Activated CD4-positive, alpha-beta T cell treated with anti-CD3 and anti-CD28 coated beads, Interleukin-10, Interleukin-2, amounts not matched to agents 100 ng/mL and 50 ng/mL, durations not matched to agents 16 hours and 8 hours (primary cell): ENCODE measurements at regions not wholly inside any gene's neighbourhood (a gene's known extent, or its start where the extent isn't known, plus 50 kb on each side); places are given as distances from the start of the nearest gene placed in this dataset.
"Not testable (repeated sequence)": the region's sequence is repeated elsewhere in the genome, so short reads cannot be mapped to it uniquely, and the experiment has no call there.

ENCODE experiments used
- DNase-seq: peaks from one replicate; pipeline ENCODE4 v3.0.0-alpha.2; 2020

DNA sequence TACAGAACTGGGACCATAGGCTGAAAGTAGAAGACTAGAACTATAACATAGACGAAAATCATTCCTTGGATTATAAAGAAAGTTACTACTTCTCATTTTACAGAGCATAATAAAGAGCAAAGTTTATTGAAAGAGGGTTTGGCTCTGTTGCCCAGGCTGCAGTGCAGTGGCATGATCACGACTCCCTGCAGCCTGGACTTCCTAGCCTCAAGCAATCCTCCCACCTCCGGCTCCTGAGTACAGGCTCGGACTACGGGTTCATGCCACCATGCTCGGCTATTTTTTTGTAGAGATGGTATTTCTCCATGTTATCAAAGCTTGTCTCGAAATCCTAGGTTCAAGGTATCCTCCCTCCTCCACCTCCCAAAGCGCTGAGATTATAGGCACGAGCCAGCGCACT is 190.1 kb upstream of the FOXG1 start:
- no peak for DNase-seq

DNA sequence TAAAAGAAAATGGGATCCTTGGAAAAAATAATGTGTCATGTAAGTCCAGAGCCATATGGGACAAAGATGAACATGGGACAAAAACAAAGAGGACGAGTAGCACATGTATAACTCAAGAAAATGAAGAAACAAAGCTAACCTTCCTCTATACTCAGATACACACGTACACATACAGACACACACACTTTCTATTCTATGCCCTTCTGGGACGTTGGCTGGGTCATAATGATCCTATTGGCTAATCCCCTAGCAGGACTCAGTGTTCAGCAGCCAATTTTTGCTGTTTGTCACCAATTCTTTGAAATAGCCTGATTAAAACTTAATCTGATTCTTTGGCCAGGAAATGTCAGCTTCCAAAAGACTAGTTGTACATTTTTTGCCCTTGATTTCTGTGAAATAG is 189.4 kb upstream of the FOXG1 start:
- no peak for DNase-seq

DNA sequence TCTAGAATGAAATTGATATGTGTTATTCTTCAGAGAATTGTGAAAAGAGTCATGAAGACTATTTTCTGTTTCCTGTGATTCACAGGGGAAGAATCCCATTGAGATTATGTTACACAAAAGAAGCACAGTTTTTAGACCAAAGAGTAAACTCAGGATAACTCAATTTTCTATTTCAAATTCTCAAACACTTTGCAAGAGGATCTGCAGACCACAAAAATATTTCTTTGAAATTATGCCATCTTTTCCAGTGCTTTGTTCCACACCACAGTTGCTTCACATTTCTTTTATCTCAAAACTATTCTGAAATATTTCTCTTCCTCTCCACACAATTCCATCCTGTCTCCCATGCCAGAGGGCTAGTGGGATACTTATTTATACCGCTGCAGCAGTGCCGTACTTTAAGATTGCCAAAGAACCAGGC is 188.9 kb upstream of the FOXG1 start:
- DNase-seq = no peak

DNA sequence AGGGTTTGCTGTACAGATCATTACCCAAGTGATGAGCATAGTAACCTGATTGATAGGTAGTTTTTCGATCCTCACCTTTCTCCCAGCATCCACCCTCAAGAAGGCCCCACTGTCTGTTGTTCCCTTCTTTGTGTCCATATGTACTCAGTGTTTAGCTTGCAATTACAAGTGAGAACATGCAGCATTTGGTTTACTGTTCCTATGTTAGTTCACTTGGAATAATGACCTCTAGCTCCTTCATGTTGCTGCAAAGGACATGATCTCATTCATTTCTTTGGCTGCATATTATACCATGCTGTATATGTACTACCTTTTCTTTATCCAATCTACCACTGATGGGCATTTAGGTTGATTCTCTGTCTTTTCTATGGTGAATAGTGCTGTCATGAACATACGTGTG is 181.6 kb upstream of the FOXG1 start:
- no peak for DNase-seq

DNA sequence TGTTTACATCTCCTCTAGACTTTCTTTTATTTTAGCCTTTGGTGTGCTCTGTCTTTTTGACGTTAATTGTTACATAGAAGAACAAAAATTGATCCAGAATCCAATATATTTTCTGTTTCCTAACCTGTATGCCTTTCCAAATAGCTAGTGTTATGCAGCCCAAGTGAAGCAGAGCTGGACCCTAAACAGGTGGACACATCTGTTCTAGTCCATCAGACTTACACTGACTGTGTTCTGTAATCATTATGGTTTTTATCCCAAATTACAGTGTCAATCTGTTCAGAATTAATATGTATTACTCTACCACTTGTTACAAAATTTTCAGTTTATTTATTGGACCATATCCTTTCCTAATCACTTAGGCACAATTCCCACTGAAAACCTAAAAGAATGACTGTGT is 176.8 kb upstream of the FOXG1 start:
- DNase-seq = no peak

DNA sequence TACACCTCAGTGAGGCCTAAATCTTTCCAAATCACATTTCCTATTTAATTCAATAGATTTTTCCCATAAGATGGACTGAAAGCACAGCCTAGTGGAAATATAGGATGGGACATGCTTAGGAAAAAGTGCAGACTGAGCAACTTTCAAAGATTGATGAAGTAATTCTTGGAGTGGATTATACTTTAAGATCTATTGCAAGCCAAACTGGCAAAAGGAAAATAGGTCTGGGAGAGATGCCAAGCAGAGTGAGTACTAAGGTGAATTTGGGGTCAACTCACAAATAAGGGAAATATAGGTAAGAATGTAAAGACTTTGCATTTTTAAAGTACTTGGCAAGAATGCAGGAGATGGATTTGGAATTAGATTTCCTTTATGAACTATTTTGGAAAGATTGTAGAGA is 170.2 kb upstream of the FOXG1 start:
- DNase-seq = no peak

DNA sequence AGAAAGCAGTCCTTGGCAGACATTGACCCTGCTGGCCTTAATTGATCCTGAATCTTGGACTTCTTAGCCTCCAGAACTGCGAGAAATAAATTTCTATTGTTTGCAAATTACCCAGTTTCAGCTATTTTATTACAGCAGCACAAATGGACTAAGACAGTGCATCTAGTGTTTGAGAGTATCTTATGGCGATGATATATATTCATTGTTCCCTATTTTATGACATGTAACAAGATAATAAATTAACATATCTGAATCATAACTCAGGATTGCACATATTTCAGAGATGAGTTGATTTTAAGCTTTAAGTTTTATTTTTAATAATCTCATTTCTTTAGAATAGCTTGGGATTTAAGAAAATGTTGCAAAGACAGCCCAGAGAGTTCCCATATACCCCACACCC is 167.4 kb upstream of the FOXG1 start:
- DNase-seq = no peak

DNA sequence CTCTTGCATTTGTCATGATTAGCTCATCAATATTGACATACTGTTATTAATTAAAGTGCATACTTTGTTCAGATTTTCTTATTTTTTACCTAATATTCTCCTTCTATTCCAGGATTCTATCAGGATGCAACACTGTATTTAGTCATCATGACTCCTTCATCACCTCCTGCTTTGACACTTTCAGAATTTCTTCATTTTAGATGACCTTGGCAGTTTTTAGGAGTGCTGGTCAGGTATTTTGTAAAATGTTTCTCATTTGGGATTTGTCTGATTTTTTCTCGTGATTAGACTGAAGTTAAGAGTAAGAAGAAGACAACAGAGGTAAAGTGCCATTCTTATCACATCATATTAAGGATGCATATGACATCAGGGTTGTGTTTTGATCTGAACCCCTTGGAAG is 167.0 kb upstream of the FOXG1 start:
- DNase-seq = no peak

DNA sequence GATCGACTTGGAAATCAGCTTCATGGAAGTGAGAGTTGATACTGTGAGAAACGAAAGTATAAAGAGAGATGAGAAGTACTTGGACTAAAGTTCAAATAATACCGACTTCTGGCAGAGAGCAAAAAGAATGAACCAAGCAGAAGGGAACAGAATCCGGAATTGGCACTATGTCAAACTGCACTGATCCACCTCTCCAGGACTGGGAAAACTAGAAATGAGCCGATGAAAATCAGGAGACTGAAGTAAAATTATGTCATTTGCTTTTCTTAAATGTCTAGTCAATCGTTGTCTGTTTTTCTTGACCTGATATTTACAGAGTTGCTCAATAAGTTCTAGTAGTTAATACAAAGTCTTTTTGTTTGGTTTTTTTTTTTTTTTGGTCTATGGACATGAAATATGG is 163.0 kb upstream of the FOXG1 start:
- DNase-seq = no peak

DNA sequence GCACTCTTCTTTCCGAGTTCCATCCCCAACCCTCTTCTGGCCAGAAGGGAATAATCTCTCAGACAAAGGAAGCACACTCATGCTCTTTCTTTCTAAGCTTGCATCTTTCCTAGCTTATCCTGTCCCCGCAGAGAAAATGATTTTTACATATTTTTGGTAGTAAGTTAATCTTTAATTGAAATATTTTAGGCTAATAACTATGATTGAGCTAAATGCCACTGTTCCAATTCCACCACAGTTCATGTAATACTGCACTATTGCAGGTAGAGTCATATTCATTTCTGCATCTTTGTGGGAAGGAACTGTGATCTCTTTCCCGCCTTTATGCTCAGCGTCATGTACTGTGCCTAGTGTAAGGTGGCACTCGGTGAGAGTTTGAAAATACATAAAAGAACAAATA is 158.9 kb upstream of the FOXG1 start:
- no peak for DNase-seq

DNA sequence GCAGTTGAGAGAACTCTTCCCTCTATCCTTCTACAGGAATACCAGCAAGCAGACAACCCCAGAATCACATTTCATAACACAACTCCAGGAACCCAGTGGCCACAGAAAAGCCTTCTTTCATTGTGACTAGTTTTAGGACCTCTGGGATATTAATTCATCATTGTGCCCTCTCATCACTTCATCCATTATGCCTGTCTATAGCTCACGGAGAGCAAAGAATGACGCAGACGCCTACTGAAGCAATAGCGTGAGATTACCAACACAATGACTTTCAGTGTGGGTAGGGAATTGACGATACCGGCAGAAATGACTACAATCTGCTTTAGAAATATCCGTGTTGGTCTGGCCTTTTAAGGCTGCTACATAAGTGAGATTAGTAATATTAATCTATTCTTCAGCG is 158.1 kb upstream of the FOXG1 start:
- no peak for DNase-seq

DNA sequence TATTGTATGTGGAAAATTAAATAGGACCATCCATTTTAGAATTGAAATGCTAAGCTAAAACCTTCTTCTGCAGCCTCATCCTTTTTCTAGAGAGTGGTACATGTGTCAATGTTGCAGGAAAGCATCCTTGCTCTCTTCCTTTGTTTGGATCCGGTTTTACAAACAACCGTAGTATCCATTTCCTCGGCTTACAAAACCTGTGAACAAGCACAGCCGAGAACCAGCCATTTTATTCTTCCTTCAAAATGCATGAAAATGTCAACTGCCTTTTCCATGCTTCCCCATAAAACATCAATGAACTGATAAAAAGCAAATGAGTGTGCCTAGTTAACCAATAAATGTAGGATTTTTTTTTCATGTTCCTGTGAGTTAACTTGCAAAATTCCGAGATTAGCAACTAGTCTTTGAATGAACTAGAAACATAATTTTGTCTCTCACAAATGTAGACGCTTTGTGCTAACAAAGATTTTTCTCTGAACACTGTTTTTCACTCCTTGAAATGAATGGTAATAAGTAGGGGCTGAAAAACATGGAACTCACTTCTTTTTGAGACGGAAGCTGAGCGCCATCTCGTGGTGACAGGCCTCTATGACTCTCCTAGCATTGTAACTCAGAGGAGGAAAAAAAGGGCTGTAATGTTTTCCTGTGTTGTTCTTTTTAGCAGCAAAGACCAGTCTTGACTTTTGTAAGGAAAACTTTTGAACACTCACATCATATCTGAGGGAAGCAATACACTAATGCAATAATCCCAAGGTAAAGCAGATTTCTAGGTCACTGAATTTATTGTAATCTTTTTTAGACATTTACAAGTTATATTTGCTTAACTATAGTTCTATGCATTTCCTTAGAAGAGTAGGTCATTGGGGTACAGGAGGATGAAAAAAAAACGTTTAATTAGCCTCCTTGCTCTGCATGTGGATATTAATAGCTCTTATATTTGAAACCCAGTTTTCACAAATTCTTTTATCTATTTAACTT is 157.4 kb upstream of the FOXG1 start:
- DNase-seq = peak; percentile 38

DNA sequence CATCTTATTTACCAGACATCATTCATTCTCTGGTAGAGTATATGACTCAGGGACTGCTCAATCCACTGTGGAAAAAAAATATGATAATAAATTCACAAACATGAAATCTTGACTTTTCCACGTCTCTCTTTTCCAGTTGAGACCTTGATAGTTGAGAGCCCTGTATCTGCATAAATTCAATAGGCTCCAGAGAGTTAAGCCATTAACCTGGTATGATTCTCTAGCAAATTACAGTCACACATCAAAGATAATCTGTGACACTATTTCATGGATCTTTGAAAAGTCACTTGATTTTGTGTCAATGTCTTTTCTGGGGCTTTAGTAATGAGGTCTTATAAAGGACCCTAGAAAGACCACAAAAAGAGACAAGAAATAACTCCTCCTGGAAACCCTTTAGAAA is 154.2 kb upstream of the FOXG1 start:
- DNase-seq = no peak

DNA sequence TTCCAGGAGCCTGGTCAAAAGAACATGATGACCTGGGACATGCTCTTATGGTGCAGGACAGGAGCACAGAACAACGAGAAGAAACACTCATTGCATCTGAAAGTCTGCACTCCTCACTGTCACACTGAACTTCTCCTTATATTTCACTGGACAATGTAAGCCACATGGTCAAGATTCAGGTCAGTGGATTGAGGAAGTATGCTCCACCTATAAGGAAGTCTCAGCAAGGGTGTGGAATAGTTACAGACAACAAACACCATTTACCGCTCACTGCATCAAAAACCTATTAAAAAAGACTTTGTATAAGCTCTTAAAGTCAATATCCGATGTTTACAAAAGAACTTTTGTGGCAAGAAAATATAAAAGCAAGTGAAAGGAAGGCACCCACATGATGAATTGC is 153.1 kb upstream of the FOXG1 start:
- DNase-seq = no peak

DNA sequence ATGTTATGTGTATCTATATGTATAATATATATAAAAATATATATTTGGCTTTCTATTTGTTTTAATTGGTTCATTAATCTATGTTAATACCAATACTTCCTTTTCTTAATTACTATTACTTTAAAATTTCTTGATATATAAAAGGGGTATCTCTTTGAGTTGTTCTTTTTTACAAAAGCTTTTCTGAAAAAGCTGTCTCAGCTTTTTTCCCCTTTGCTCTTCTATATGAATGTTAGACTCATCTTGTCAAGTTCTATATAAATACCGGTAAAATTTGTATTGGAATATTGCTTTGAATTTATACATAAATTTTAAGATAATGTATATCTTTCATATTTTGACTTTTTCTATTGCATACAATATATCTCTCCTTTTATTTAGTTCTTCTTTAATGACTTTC is 139.8 kb upstream of the FOXG1 start:
- no peak for DNase-seq

DNA sequence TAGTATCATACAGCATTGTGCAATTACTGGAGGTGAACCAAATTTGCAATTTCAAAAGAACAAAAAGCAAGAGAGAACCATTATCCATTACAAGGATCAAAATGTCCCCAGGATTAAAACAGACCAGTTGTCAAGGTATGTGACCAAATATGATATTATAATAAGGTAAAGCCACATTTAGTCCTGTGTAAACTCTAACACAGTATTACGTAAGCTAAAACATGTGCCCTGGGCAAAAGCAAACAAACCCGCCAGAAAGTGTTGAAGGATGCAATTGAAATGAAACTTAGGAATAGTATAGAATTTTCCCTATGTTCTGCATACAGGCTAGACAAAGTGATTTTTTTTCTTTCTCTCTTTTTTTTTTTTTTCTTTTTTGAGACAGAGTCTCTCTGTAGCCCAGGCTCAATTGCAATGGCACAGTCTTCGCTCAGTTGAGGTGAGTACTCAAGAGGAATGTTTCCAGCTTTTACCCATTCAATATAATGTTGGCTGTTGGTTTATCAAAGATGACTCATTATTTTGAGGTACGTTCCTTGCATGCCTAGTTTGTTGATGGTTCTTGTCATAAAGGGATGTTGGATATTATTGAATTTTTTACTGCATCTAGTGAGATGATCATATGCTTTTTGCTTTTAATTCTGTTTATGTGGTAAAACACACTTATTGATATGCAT is 137.1 kb upstream of the FOXG1 start:
- DNase-seq = no peak

DNA sequence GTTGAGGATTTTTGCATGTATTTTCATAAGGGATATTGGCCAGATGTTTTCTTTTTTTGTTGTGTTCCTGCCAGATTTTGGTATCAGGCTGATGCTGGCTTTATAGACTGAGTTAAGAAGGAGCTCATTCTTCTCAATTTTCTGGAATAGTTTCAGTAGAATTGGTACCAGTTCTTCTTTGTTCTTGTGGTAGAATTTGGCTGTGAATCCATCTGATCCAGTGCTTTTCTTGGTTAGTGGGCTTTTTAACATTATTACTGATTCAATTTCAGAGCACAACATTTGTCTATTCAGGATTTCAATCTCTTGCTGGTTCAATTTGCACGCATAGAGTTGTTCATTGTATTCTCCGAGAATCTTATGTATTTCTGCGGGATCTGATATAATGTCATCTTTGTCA is 136.5 kb upstream of the FOXG1 start:
- no peak for DNase-seq

DNA sequence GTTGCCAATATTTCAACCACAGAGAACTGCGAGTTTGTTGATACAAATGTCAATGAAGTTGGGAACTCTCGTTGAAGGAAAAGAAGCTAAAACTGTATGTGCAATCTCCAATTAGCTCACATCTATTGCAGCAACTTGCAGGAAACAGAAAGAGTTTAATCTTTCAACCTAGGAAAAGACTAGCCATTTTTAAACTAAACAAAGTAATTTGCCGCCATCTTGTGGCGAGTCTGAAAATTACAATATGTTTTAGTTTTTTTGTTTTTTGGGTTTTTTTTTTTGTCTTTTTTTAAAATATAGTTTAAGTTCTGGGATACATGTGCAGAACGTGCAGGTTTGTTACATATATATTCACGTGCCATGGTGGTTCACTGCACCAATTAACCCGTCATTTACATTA is 131.2 kb upstream of the FOXG1 start:
- DNase-seq = peak; percentile 6

DNA sequence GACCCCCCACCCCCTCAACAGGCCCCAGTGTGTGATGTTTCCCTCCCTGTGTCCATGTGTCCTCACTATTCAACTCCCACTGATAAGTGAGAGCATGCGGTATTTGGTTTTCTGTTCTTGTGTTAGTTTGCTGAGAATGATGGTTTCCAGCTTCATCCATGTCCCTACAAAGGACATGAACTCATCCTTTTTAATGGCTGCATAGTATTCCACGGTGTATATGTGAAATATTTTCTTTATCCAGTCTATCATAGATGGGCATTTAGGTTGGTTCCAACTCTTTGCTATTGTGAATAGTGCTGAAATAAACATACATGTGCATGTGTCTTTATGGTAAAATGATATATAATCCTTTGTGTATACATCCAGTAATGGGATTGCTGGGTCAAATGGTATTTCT is 130.8 kb upstream of the FOXG1 start:
- not testable (repeated sequence) for DNase-seq

DNA sequence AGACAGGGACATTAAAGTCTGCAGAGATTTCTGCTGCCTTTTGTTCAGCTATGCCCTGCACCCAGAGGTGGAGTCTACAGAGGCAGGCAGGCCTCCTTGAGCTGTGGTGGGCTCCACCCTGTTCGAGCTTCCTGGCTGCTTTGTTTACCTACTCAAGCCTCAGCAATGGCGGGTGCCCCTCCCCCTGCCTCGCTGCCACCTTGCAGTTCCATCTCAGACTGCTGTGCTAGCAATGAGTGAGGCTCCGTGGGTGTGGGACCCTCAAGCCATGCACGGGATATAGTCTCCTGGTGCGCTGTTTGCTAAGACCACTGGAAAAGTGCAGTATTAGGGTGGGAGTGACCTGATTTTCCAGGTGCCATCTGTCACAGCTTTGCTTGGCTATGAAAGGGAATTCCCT is 125.4 kb upstream of the FOXG1 start:
- DNase-seq = not testable (repeated sequence)

DNA sequence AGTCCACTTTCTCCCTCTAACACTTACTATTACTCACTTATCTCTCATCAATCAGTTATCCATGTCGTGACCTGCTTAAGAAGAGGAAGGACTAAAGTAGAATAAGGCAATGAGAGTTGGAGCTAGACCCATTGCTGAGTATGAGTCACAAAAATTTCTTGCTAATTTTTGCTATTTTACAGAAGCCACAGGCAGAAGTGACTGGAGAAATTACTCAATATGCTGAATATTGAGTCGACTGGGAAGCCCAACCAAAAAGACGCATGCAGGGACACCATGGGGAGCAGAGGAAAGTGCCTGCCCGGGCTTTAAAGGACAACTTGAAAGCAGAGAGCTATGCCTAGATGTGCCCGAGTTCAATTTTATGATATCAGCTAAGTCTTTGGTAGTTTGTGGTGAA is 115.4 kb upstream of the FOXG1 start:
- DNase-seq = no peak

DNA sequence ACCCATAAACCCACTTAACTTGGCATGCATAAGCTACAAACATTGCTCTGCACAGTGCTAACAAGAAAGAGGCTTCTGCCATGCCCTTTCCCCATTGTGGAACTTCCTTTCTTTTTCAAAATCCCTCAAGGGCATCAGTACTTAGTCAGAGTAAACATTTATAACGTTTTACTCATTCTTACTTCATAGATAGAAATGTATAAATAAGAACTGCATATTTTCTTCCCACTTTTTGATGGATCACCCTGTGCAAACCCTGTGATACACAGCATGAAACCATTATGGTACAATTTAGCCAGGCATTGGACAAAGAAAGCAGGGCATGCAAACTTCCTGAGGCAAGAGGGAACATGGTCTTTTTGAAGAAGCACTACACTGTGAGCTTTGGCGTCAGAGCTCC is 113.8 kb upstream of the FOXG1 start:
- no peak for DNase-seq

DNA sequence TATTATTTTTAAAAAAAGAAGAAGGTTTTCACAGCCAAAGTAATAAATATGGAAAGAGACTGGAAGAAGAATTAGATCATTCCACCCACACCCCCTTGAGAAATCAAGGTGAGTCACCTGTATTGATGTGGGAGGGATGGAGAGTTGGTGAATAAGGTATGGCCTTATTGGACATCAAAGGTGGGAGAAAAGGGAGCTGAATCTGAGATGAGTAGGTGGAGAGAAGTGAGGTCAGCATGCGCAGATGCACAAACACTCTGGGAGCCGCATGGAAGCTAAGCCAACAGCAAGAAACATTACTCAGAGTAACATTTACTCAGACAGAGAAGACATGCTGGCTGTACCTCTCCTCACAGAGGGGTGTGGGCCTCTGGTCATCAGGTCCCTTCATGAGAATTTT is 113.1 kb upstream of the FOXG1 start:
- no peak for DNase-seq

DNA sequence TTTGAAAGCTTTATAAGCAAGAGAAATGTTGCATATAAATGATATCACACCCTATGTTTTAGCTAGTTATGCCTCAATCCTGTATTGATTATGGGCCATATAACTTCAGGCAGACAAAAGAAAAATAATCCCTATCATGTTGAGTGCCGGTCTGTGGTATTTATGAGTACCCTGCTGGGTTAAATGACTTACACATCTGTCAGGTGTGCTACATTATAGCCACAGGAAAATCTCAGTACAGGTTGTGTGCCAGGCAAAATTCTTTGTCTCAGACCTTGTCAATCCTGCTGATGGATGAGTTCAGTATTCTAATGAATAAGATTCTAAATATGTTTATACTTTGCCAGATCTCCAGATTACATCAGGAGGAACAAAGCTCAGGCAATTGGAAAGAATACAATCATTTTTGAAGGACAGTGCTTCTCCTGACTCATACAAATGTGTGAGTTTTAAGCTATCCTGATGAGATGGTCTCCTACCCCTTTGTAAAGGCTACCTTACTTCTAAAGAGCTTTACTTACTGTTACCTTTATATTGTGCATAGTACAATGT is 109.8 kb upstream of the FOXG1 start:
- no peak for DNase-seq
